ENCODE measurements at regions not wholly inside any gene's neighbourhood (a gene's known extent, or its start where the extent isn't known, plus 50 kb on each side); places are given as distances from the start of the nearest gene placed in this dataset.

DNA sequence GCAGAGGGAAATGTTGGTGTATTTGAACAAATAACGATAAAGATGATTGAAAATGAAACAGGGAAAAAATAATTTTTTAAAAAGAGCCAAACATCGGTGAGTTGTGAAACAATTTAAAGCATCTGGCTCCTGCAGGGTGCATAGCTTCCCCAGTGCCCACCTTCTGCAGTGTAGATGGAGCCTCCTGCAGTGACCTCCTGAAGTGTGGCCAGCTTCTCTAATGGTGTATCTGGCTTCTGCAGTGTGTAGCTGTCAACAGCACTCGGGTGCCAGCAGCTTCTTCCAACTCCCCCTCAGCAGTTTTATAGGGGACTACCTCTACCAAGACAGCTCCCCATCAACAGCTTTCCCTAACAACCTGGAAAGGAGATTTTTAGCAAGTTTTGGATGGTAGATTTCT lies 279.4 kb upstream of the SEMA6A start:
- DNase-seq: no peak
- Histone ChIP-seq H3K4me3 (no peak overlapping the region), H3K9me3 (no peaks in the 10 kb centered on the region), H3K36me3 (no peaks in the 10 kb centered on the region), H3K27ac (no peak overlapping the region), H3K27me3 (replicated peaks in 1 of 7) (no peaks in the 10 kb centered on the region), H3K4me1 (no peaks in the 10 kb centered on the region)
- intact Hi-C loops (cut with DNase I; ENCODE audit: low total_unique reads): no loop called here
- no peak for TF ChIP-seq POLR2A (IDR thresholded peaks at IDR 0.05)
- no peak for TF ChIP-seq POLR2AphosphoS5 (IDR thresholded peaks at IDR 0.05)
- TF ChIP-seq, protein P1, sequence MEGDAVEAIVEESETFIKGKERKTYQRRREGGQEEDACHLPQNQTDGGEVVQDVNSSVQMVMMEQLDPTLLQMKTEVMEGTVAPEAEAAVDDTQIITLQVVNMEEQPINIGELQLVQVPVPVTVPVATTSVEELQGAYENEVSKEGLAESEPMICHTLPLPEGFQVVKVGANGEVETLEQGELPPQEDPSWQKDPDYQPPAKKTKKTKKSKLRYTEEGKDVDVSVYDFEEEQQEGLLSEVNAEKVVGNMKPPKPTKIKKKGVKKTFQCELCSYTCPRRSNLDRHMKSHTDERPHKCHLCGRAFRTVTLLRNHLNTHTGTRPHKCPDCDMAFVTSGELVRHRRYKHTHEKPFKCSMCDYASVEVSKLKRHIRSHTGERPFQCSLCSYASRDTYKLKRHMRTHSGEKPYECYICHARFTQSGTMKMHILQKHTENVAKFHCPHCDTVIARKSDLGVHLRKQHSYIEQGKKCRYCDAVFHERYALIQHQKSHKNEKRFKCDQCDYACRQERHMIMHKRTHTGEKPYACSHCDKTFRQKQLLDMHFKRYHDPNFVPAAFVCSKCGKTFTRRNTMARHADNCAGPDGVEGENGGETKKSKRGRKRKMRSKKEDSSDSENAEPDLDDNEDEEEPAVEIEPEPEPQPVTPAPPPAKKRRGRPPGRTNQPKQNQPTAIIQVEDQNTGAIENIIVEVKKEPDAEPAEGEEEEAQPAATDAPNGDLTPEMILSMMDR (IDR thresholded peaks at IDR 0.05 in 8 of 11, conservative IDR thresholded peaks at IDR 0.05 in 3 of 11): no peak
- WGBS, 5 donors: 75 to 91% (median 81%) methylated on average over 3 of the region's 3 CpGs

DNA sequence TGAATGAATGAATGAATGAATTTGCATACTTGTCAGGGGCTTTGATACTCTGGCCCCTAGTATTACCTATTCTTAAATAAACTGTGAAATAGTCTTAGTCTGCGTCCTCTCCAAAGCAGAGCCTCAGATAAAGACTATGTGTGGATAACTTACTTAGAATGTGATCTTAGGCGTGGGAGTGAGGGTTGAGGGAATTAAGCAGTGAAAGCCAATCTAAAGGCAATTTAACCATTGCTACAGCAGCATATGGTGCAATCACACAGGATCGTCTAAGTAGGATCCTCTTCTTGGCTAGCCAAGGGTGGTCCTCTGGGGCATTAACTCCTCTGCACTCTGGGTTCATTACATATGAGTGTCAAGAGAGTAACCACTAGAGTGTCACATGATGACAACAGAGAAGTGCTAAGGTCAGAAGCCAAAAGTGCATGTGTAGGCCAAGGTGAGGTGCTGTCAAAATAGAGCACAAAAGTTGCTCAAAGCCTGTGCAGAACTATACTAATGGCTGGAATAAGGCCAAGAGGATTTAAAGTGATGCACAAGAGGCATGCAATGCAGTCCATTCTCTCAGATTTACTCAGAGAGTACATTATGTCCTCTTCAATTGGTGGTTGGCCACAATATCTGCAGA lies 274.4 kb upstream of the SEMA6A start:
- Histone ChIP-seq H3K27ac (no peak overlapping the region), H3K4me3 (no peak overlapping the region), H3K4me1 (peaks cover 0 to 6% (median 0%) of the 10 kb centered on the region in 6 donors), H3K36me3 (no peaks in the 10 kb centered on the region), H3K9me3 (no peaks in the 10 kb centered on the region), H3K27me3 (replicated peaks in 1 of 7) (no peaks in the 10 kb centered on the region)
- no peak for DNase-seq
- 70 to 87% (median 76%) methylated on average over 3 of the region's 3 CpGs for WGBS, 5 donors
- TF ChIP-seq, protein P1 (IDR thresholded peaks at IDR 0.05 in 8 of 11, conservative IDR thresholded peaks at IDR 0.05 in 3 of 11): no peak
- no peak for TF ChIP-seq POLR2AphosphoS5 (IDR thresholded peaks at IDR 0.05)
- no peak for TF ChIP-seq POLR2A (IDR thresholded peaks at IDR 0.05)
- intact Hi-C loops (cut with DNase I; ENCODE audit: low total_unique reads): no loop called here

DNA sequence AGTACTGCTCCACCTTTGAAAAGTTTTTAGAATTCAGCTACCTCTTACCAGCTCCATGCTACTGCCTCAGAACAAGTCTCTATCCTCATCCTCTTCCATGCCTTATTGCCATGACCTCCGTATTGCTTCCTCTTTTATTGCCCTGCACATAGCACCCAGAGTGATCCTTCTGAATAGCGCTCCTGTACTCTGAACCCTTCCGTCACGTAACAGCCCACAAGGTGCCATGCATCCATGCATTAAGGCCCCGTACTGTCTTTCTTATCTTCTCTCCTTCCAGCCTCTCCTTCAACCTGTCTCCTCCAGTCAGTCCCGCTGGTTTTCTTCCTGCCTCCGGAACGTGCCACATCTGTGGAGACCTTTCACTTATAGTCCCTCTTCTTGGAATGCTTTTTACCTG lies 273.3 kb upstream of the SEMA6A start:
- WGBS, 5 donors: 90 to 96% (median 93%) methylated on average over 8 of the region's 8 CpGs
- no peaks in the 10 kb centered on the region for H3K36me3 ChIP-seq
- TF ChIP-seq POLR2AphosphoS5 (IDR thresholded peaks at IDR 0.05) (no peak), POLR2A (IDR thresholded peaks at IDR 0.05) (no peak)
- TF ChIP-seq, protein P1 (IDR thresholded peaks at IDR 0.05 in 8 of 11, conservative IDR thresholded peaks at IDR 0.05 in 3 of 11): no peak

DNA sequence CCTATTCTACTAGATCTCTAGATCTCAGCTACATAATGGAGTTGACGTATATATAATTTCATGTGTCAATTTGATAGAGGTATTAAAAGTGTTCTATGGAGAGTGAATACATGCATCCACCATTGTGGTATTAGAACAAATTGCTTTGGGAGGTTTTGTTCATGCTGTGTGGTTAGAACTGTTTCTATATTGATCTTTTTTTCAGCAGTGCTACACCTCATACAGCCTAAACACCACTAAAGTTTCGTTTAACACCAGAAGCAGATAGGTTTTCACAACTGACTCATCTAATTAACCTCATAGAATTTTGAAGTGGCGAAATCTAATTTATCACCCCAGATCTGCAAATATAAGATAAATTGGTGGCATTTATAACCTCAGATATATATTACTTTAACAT lies 269.4 kb upstream of the SEMA6A start:
- no peak overlapping the region for H3K4me3 ChIP-seq
- DNase-seq: no peak
- no peaks in the 10 kb centered on the region for H3K9me3 ChIP-seq
- intact Hi-C loops (cut with DNase I; ENCODE audit: low total_unique reads): no loop called here
- TF ChIP-seq POLR2AphosphoS5 (IDR thresholded peaks at IDR 0.05) (no peak), POLR2A (IDR thresholded peaks at IDR 0.05) (no peak)
- TF ChIP-seq, protein P1 (IDR thresholded peaks at IDR 0.05 in 8 of 11, conservative IDR thresholded peaks at IDR 0.05 in 3 of 11): no peak
- H3K27me3 ChIP-seq (replicated peaks in 1 of 7): no peaks in the 10 kb centered on the region
- H3K4me1 ChIP-seq: peaks cover 0 to 6% (median 0%) of the 10 kb centered on the region in 6 donors
- no peak overlapping the region for H3K27ac ChIP-seq
- no peaks in the 10 kb centered on the region for H3K36me3 ChIP-seq
- WGBS, 5 donors: 86 to 96% (median 88%) methylated on average over 3 of the region's 3 CpGs

More for the DNA sequence above, 273.3 kb upstream of the SEMA6A start:
- Histone ChIP-seq H3K27me3 (replicated peaks in 1 of 7) (no peaks in the 10 kb centered on the region), H3K9me3 (no peaks in the 10 kb centered on the region), H3K27ac (no peak overlapping the region), H3K4me3 (no peak overlapping the region), H3K4me1 (peaks cover 0 to 6% (median 0%) of the 10 kb centered on the region in 6 donors)
- intact Hi-C loops (cut with DNase I; ENCODE audit: low total_unique reads): no loop called here
- DNase-seq: no peak

All from spleen (tissue), 11 donors.